Germinal center (tissue), 1 donor: ENCODE measurements at regions not wholly inside any gene's neighbourhood (a gene's known extent, or its start where the extent isn't known, plus 50 kb on each side); places are given as distances from the start of the nearest gene placed in this dataset.
"Not testable (repeated sequence)": the region's sequence is repeated elsewhere in the genome, so short reads cannot be mapped to it uniquely, and the experiment has no call there.

ENCODE experiments used
- DNase-seq: peaks from one replicate; pipeline ENCODE4 v3.0.0; 2012; ENCODE audit warnings: mixed read lengths, low spot score

DNA sequence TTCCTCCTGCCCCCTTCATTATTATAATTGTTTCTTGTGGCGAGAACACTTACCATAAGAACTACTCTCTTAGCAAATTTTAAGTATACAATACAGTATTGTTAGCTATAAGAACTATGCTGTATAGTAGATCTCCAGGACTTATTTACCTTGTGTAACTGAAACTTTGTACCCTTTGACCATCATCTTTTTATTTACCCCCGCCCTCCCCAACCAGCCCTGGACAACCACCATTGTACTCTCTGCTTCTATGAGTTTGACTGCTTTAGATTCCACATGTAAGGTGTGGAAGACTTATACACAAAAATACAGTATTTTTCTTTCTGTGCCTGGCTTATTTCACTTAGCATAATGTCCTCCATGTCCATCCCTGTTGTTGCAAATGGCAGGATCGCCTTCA is 161.1 kb downstream of the PHF8 start:
- no peak for DNase-seq

- DNase-seq: no peak
These were observed 161.9 kb downstream of the PHF8 start for GRCh38 chrX:53882331-53882730.

- DNase-seq: not testable (repeated sequence)
These were observed 163.5 kb downstream of the PHF8 start for GRCh38 chrX:53880786-53881185.

DNA sequence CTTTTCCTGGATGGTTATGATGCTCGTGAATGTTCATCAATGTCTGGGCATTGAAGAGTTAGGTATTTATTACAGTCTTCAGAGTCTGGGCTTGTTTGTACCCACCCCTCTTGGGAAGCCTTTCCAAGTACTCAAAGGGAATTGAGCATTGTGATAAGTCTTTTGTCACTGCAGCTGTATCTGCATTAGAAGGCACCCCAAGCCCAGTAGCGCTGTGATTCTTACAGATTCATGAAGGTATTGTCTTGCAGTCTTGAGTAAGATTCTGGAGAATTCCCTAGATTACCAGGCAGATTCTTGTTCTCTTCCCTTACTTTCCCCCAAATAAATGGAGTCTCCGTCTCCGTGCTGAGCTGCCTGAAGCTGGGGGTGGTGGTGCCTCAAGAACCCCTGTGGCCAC is 173.4 kb upstream of the HUWE1 start:
- no peak for DNase-seq

- DNase-seq: peak; percentile 5
These were observed 145.4 kb upstream of the HUWE1 start for GRCh38 chrX:53831662-53832635.

DNA sequence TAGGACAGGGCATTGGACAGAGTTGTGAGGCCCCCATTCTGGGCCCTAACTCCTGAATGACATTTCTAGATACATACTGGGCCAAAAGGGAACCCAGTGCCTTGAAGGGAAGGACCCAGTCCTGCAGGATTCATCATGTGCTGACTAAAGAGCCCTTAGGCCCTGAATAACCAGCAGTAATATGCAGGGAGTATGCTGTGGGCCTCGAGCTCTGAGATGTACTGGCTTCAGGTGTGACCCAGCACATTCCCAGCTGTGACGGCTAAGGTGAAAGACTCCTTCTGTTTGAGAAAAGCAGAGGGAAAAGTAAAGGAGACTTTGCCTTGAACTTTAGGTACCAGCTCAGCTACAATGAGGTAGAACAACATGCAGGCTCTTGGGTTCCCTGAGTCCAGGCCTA is 138.2 kb upstream of the HUWE1 start:
- no peak for DNase-seq

DNA sequence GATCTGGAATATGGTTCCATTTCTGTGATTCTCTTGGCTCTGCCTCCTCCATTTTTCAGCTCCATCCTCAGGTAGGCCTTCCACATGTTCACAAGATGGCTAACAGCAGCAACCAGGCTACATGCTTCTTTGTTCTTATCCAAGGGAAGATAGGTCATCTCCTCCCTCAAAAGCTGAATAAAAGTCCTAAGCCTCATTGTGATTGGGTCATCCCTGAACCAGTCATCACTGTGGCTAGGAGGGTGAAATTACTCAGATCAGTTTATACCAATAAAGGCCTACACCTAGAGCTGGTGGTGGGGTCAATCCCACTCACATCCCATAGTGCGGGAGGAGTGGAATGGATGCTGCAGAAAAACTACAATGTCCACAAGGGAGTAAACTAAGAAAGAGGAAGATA is 131.6 kb upstream of the HUWE1 start:
- DNase-seq: not testable (repeated sequence)

DNA sequence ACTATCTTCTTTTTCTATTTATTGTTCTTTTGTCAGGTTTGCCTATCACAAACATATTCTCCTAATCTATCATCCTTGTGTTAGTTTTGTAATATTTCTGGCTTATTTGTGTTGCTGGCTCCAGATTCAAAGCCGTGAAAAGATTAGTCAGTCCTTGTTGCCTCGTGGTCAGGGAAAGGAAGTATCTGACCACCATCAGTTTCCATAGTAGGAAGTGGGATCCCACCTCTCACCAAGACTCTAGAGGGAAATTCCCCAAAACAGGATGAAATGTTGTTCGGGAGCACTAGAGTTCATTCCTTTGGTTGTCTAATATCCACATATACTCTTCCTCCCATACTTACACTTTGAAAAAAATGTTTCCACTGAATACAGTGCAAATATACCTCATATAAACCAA is 131.0 kb upstream of the HUWE1 start:
- DNase-seq: no peak

DNA sequence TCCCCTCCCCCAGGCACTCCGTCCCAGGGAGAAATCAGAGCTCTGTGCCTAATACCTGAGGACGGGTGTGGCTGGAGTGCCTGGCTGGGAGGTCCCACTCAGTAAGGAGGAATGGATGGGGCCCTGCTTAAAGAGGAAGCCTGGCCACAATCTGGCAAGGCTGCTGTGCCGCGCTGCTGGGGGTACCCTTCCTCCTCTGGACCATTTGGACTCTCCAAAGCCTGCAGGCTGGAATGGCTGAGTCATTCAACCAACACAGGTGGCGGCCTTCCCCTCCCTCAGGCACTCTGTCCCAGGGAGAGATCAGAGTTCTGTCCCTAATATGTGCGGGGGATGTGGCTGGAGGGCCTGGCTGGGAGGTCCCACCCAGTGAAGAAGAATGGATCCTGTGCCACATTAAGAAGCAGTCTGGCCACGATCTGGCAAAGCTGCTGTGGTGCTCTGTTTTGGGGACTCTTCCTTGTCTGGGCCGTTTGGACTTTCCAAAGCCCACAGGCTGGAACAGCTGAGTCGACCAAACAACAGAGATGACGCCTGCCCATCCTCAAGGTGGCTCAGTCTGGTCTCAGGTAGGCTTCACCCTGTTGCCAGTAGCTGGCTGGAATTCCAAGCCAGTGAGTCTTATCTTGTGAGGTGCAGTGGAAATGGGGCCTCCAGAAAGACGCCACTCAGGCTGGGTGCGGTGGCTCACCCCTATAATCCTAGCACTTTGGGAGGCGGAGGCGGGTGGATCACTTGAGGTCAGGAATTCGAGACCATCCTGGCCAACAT is 127.3 kb upstream of the HUWE1 start:
- no peak for DNase-seq

DNA sequence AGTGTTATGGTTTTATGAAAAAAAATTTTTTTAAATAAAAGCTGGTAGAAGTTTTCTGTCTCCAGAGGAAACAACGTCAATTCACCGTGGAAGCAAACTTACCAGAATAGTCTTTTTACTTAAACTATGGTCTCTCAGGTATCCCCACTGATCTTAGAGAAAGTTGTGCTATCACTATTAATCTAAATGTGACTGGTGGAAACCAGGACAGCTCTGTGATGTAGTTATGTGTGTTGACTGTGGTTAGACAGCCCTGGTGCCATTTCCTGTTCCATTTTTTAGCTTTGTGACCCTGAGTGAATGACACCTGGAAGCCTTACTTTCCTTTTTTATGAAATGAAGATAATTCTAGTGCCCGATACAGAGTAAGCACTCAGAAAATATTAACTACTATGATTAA is 111.8 kb upstream of the HUWE1 start:
- DNase-seq: no peak

DNA sequence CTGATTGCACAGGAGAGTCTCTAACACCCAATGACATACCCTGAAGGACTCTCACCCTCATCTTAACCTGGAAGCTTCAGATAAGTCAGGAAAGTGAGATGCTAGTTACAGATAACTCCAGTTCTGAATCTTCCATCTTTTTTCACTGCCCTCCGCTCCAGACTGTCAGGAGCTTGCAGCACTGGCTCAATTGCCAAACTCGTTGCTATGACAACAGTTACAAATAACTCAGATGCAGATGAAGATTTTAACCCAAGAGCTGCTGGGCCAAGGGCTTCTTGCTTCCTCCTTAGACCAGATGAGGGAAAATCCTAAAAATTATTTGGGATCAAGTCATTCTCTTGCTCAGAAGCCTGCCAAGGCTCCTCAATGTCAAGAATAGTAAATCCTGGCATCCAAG is 109.1 kb upstream of the HUWE1 start:
- DNase-seq: no peak

- no peak for DNase-seq
These were observed 107.7 kb upstream of the HUWE1 start for GRCh38 chrX:53794181-53794580.

DNA sequence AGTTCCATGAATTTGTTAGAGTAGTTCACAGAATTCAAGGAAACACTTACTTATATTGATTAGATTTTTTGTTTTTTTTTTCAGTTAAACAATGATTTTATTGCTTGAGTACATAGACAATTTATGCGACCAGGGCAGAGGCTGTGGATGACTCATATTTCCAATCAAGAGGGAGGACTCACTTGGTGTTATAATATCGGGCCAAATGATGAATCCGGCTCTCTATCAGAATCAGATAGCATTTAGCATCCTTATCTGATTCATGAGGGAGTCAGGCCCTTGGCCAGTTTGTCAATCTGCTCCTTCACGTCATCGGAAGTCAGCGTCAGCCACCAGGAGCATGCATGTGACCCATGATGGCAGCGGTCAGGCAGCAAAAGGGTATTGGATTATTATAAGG is 82.3 kb upstream of the HUWE1 start:
- DNase-seq: no peak

DNA sequence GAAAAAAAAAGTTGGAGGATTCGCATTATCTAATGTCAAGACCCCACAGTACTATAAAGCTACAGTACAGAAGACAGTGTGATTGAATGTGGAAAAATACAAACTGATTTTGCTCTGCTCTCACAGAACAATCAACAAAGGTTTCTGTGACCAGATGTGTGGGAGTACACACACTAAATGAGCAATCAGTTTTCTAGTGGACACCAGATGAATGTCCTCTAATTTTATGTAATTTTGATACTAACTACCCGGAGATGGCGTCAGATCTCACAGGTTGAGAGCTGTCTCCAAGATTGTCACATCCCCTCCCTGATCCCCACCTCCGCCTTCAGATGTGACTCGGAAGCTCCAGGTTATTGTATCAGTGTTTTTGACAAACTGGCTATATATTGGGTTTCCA is 81.9 kb upstream of the HUWE1 start:
- no peak for DNase-seq

GRCh38 chrX:53767544-53767943 is 81.0 kb upstream of the HUWE1 start:
- no peak for DNase-seq

DNA sequence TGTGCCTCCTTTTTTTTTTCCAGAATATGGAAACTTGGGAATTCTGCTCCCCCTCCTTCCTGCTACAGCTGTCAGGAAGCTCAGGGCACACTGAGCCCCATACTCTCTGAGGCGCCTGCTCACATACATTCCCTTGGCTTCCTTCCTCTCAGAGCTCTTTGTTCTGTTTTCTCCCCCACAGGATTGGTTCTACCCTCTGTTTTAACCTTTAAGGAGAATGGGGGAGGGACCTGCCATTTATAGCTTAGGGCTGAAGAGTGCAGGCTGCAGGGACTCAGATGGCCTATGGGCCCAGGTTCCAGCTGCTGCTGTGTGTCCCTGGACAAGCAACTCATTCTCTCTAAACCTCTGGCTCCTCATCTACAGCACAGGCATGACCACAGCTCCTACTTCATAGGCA is 70.7 kb upstream of the HUWE1 start:
- not testable (repeated sequence) for DNase-seq

GRCh38 chrX:53746718-53747117 is 60.2 kb upstream of the HUWE1 start:
- no peak for DNase-seq

- no peak for DNase-seq
These were observed 56.7 kb upstream of the HUWE1 start for GRCh38 chrX:53743244-53743643.

DNA sequence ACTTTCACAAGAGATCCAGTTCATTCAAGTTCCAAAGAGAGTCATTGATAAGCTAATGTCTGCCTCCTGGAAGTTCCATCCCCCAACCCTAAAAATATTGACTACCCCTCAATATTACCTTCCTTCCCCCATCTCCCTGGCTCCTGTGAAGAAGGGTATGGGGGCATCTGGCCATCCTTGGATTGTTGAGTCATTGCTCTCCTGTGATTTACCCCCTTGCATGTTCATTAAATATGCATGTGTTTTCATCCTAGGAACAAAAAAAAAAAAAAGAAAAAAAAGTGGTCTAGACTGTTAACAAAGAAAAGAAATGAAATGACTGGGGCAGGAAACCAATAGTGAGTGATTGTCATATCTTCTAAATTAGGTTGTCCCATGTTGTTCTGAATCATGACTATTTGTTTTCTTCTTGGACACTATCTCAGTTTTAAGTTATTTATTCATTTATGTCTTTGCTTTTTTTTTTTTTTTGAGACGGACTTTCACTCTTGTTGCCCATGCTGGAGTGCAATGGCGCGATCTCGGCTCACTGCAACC is 51.9 kb upstream of the HUWE1 start:
- no peak for DNase-seq
